Mesothelial cell of epicardium (in vitro differentiated cells): ENCODE measurements at regions not wholly inside any gene's neighbourhood (a gene's known extent, or its start where the extent isn't known, plus 50 kb on each side); places are given as distances from the start of the nearest gene placed in this dataset.

ENCODE experiments used
- DNase-seq, 2 experiments: peaks; one replicate each; pipeline ENCODE4 v3.0.0; 2021; ENCODE audit warnings: low spot score in 2 of 2; ENCODE audit not compliant: unreplicated experiment in 2 of 2
- H3K27ac Mint-ChIP-seq: 2 replicates; pipeline ENCODE4 v1.8.0; 2021; ENCODE audit warnings: mixed read lengths
- H3K27me3 Mint-ChIP-seq: 2 replicates; pipeline ENCODE4 v1.8.0; 2021; ENCODE audit warnings: low read depth, mixed read lengths
- H3K36me3 Mint-ChIP-seq: 2 replicates; pipeline ENCODE4 v1.8.0; 2021; ENCODE audit warnings: mixed read lengths
- H3K4me1 Mint-ChIP-seq: 2 replicates; pipeline ENCODE4 v1.8.0; 2021; ENCODE audit warnings: mixed read lengths
- H3K4me3 Mint-ChIP-seq: 2 replicates; pipeline ENCODE4 v1.8.0; 2021; ENCODE audit warnings: mild to moderate bottlenecking, moderate library complexity, mixed read lengths
- H3K9me3 Mint-ChIP-seq: 2 replicates; pipeline ENCODE4 v1.8.0; 2021; ENCODE audit warnings: mixed read lengths
- TF ChIP-seq, protein P1 (sequence below): fragments of 200-600 bp; sonication (generic); IDR thresholded peaks from one replicate; pipeline ENCODE4 v1.5.0; 2021; ENCODE audit warnings: antibody characterized with exemption; ENCODE audit not compliant: unreplicated experiment

DNA sequence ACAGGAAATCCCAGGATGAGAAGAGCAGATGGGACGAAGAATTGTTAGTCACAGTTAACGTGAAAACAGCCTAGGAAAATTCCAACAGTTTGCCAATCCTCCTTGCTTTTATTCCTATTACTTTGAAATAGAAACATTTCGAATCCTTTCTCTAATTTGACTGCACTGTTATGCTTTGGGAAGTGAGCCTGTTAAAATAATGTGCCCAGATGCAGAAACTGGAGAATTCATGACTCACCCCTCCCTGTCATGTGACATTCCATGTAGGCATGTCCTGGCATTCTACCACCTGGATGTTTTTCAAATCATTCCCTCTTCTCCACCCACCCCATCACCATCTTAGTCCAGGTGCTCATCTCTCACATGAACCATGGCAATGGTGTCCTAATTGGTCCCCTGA, 107.3 kb downstream of the MINAR1 start:
- H3K36me3 Mint-ChIP-seq, result no peaks in the 10 kb centered on the region
- H3K27ac Mint-ChIP-seq, result no peak overlapping the region
- no peak overlapping the region for H3K4me3 Mint-ChIP-seq
- H3K27me3 Mint-ChIP-seq, result peaks cover 13% of the 10 kb centered on the region
- no peaks in the 10 kb centered on the region for H3K9me3 Mint-ChIP-seq
- H3K4me1 Mint-ChIP-seq, result no peaks in the 10 kb centered on the region
- TF ChIP-seq, protein P1, sequence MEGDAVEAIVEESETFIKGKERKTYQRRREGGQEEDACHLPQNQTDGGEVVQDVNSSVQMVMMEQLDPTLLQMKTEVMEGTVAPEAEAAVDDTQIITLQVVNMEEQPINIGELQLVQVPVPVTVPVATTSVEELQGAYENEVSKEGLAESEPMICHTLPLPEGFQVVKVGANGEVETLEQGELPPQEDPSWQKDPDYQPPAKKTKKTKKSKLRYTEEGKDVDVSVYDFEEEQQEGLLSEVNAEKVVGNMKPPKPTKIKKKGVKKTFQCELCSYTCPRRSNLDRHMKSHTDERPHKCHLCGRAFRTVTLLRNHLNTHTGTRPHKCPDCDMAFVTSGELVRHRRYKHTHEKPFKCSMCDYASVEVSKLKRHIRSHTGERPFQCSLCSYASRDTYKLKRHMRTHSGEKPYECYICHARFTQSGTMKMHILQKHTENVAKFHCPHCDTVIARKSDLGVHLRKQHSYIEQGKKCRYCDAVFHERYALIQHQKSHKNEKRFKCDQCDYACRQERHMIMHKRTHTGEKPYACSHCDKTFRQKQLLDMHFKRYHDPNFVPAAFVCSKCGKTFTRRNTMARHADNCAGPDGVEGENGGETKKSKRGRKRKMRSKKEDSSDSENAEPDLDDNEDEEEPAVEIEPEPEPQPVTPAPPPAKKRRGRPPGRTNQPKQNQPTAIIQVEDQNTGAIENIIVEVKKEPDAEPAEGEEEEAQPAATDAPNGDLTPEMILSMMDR, result no peak
- DNase-seq, result no peak

- H3K9me3 Mint-ChIP-seq, result no peaks in the 10 kb centered on the region
- no peaks in the 10 kb centered on the region for H3K36me3 Mint-ChIP-seq
- TF ChIP-seq, protein P1, result peak; percentile 15
- no peaks in the 10 kb centered on the region for H3K4me1 Mint-ChIP-seq
- H3K27me3 Mint-ChIP-seq, result peaks cover 6% of the 10 kb centered on the region
- DNase-seq, result no peak
- H3K4me3 Mint-ChIP-seq, result no peak overlapping the region
- H3K27ac Mint-ChIP-seq, result no peak overlapping the region
These were observed 108.4 kb downstream of the MINAR1 start for GRCh38 chr15:79540551-79540950.

- peaks cover 4% of the 10 kb centered on the region for H3K27me3 Mint-ChIP-seq
- H3K4me3 Mint-ChIP-seq, result no peak overlapping the region
- no peaks in the 10 kb centered on the region for H3K9me3 Mint-ChIP-seq
- no peak for DNase-seq
- TF ChIP-seq, protein P1, result no peak
- H3K36me3 Mint-ChIP-seq, result no peaks in the 10 kb centered on the region
- H3K27ac Mint-ChIP-seq, result no peak overlapping the region
- no peaks in the 10 kb centered on the region for H3K4me1 Mint-ChIP-seq
These were observed 109.1 kb downstream of the MINAR1 start for GRCh38 chr15:79541196-79541595.

DNA sequence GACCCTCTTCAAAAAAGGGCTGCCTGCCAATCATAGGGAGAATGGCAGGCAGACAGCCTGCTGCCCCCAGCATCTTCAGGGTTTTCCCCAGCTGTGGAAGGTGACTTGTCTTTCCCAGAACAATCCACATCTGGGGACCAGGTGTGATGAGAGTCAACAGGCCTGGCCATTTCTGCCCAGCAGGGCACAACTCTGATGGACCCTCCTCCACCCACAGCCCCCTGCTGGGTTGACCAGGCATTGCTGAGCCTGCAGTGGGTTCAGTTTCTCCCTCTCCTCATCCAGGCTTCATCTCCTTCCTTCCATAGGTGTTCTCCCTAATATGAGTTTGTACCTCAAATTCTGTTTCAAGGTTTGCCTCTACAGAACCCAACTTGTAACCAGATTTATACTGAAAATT, 111.0 kb downstream of the MINAR1 start:
- Mint-ChIP-seq H3K27me3 (peaks cover 4% of the 10 kb centered on the region), H3K4me3 (no peak overlapping the region), H3K27ac (no peak overlapping the region), H3K4me1 (no peaks in the 10 kb centered on the region), H3K9me3 (no peaks in the 10 kb centered on the region), H3K36me3 (no peaks in the 10 kb centered on the region)
- TF ChIP-seq, protein P1, result no peak
- DNase-seq, result no peak

DNA sequence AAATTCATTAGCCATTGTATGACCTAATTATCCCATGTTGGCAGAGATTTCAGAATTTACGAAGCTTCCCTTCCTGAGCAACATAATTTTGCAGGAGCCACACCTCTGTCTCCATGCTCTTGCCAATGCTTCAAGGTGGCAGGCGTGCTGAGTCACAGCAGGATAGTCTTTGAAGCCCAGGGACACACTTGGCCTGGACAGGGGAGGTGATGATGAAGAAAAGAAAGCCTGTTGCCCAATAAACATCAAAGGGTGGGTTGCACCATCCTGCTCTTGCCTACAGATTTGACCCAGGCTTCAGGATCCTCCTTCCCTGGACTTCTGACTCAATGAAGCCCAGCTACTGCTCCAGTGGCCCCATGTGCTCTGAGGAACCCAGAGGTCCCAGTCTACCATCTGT, 117.1 kb downstream of the MINAR1 start:
- no peaks in the 10 kb centered on the region for H3K9me3 Mint-ChIP-seq
- H3K4me3 Mint-ChIP-seq, result no peak overlapping the region
- TF ChIP-seq, protein P1, result no peak
- H3K27me3 Mint-ChIP-seq, result peaks cover 20% of the 10 kb centered on the region
- H3K27ac Mint-ChIP-seq, result no peak overlapping the region
- no peaks in the 10 kb centered on the region for H3K36me3 Mint-ChIP-seq
- no peaks in the 10 kb centered on the region for H3K4me1 Mint-ChIP-seq
- no peak for DNase-seq

GRCh38 chr15:79560384-79560783, 128.2 kb downstream of the MINAR1 start:
- H3K9me3 Mint-ChIP-seq, result no peaks in the 10 kb centered on the region
- no peaks in the 10 kb centered on the region for H3K36me3 Mint-ChIP-seq
- TF ChIP-seq, protein P1, result no peak
- no peaks in the 10 kb centered on the region for H3K4me1 Mint-ChIP-seq
- H3K27me3 Mint-ChIP-seq, result peaks cover 38% of the 10 kb centered on the region
- H3K27ac Mint-ChIP-seq, result no peak overlapping the region
- DNase-seq, result no peak
- H3K4me3 Mint-ChIP-seq, result no peak overlapping the region
